ENCODE measurements at regions not wholly inside any gene's neighbourhood (a gene's known extent, or its start where the extent isn't known, plus 50 kb on each side); places are given as distances from the start of the nearest gene placed in this dataset.

GRCh38 chr12:93180566-93180965 is 197.2 kb upstream of the NUDT4 start:
- no peak for DNase-seq

- DNase-seq, result no peak
Observed at GRCh38 chr12:93181409-93181965, 196.2 kb upstream of the NUDT4 start.

- peak; percentile 90 to 91 for DNase-seq
Observed at GRCh38 chr12:93183940-93184671, 193.6 kb upstream of the NUDT4 start.

- DNase-seq, result no peak
Observed at GRCh38 chr12:93184672-93185368, 192.9 kb upstream of the NUDT4 start.

- DNase-seq, result no peak
Observed at GRCh38 chr12:93185369-93185741, 192.4 kb upstream of the NUDT4 start.

GRCh38 chr12:93186131-93186530 is 191.6 kb upstream of the NUDT4 start:
- peak; percentile 66 to 84 for DNase-seq

- DNase-seq, result no peak
Observed at GRCh38 chr12:93186621-93187020, 191.1 kb upstream of the NUDT4 start.

GRCh38 chr12:93191423-93191822 is 186.3 kb upstream of the NUDT4 start:
- no peak for DNase-seq

GRCh38 chr12:93191956-93192355 is 185.8 kb upstream of the NUDT4 start:
- no peak for DNase-seq

- no peak for DNase-seq
Observed at GRCh38 chr12:93192878-93193277, 184.8 kb upstream of the NUDT4 start.

GRCh38 chr12:93195511-93195910 is 182.2 kb upstream of the NUDT4 start:
- no peak for DNase-seq

- DNase-seq, result no peak
Observed at GRCh38 chr12:93197067-93197593, 180.6 kb upstream of the NUDT4 start.

- DNase-seq, result no peak
Observed at GRCh38 chr12:93198086-93198485, 179.6 kb upstream of the NUDT4 start.

- no peak for DNase-seq
Observed at GRCh38 chr12:93199831-93200236, 177.9 kb upstream of the NUDT4 start.

- DNase-seq, result no peak
Observed at GRCh38 chr12:93200291-93200917, 177.3 kb upstream of the NUDT4 start.

- no peak for DNase-seq
Observed at GRCh38 chr12:93201990-93202389, 175.7 kb upstream of the NUDT4 start.

GRCh38 chr12:93202688-93203087 is 175.0 kb upstream of the NUDT4 start:
- no peak for DNase-seq

GRCh38 chr12:93203361-93203760 is 174.4 kb upstream of the NUDT4 start:
- DNase-seq, result no peak

- no peak for DNase-seq
Observed at GRCh38 chr12:93204896-93205295, 172.8 kb upstream of the NUDT4 start.

GRCh38 chr12:93205361-93205760 is 172.4 kb upstream of the NUDT4 start:
- DNase-seq, result no peak

- DNase-seq, result no peak
Observed at GRCh38 chr12:93208011-93208410, 169.7 kb upstream of the NUDT4 start.

- no peak for DNase-seq
Observed at GRCh38 chr12:93214523-93215289, 163.0 kb upstream of the NUDT4 start.

- no peak for DNase-seq
Observed at GRCh38 chr12:93215290-93215678, 162.4 kb upstream of the NUDT4 start.
